ENCODE measurements at regions not wholly inside any gene's neighbourhood (a gene's known extent, or its start where the extent isn't known, plus 50 kb on each side); places are given as distances from the start of the nearest gene placed in this dataset.
"Not testable (repeated sequence)": the region's sequence is repeated elsewhere in the genome, so short reads cannot be mapped to it uniquely, and the experiment has no call there.

- no peak for FAIRE-seq
Measured at GRCh38 chr2:219727771-219728429, 100.5 kb downstream of the SLC4A3 start.

GRCh38 chr2:219728991-219729487, 101.6 kb downstream of the SLC4A3 start:
- FAIRE-seq, result no peak

GRCh38 chr2:219731173-219731572, 103.7 kb downstream of the SLC4A3 start:
- FAIRE-seq, result no peak

- no peak for FAIRE-seq
Measured at GRCh38 chr2:219733106-219733505, 105.7 kb downstream of the SLC4A3 start.

- no peak for FAIRE-seq
Measured at GRCh38 chr2:219733746-219734145, 106.3 kb downstream of the SLC4A3 start.

GRCh38 chr2:219736209-219736608, 108.8 kb downstream of the SLC4A3 start:
- peak; percentile 94 for FAIRE-seq

GRCh38 chr2:219737270-219737691, 109.9 kb downstream of the SLC4A3 start:
- FAIRE-seq, result no peak

GRCh38 chr2:219739066-219739465, 111.6 kb downstream of the SLC4A3 start:
- no peak for FAIRE-seq

- FAIRE-seq, result no peak
Measured at GRCh38 chr2:219739866-219740440, 112.5 kb downstream of the SLC4A3 start.

- FAIRE-seq, result no peak
Measured at GRCh38 chr2:219743548-219743947, 116.1 kb downstream of the SLC4A3 start.

- FAIRE-seq, result no peak
Measured at GRCh38 chr2:219744066-219744465, 116.6 kb downstream of the SLC4A3 start.

- FAIRE-seq, result no peak
Measured at GRCh38 chr2:219744600-219744999, 117.2 kb downstream of the SLC4A3 start.

- FAIRE-seq, result no peak
Measured at GRCh38 chr2:219747637-219748036, 120.2 kb downstream of the SLC4A3 start.

GRCh38 chr2:219748671-219749570, 121.5 kb downstream of the SLC4A3 start:
- FAIRE-seq, result no peak

- not testable (repeated sequence) for FAIRE-seq
Measured at GRCh38 chr2:219751121-219751520, 123.7 kb downstream of the SLC4A3 start.

- no peak for FAIRE-seq
Measured at GRCh38 chr2:219752726-219753125, 125.3 kb downstream of the SLC4A3 start.

- no peak for FAIRE-seq
Measured at GRCh38 chr2:219758907-219759680, 131.7 kb downstream of the SLC4A3 start.

GRCh38 chr2:219759801-219760200, 132.4 kb downstream of the SLC4A3 start:
- no peak for FAIRE-seq

- FAIRE-seq, result no peak
Measured at GRCh38 chr2:219765231-219765911, 137.9 kb downstream of the SLC4A3 start.

- FAIRE-seq, result no peak
Measured at GRCh38 chr2:219766658-219767057, 139.2 kb downstream of the SLC4A3 start.

GRCh38 chr2:219769090-219769910, 141.9 kb downstream of the SLC4A3 start:
- no peak for FAIRE-seq

Measured in islet of Langerhans (tissue), 1 donor.